AG10803 (cell line): ENCODE measurements at regions not wholly inside any gene's neighbourhood (a gene's known extent, or its start where the extent isn't known, plus 50 kb on each side); places are given as distances from the start of the nearest gene placed in this dataset.

ENCODE experiments used
- DNase-seq: peaks from one replicate; pipeline ENCODE4 v3.0.0; 2010; ENCODE audit warnings: low read depth
- H3K4me3 ChIP-seq: 2 replicates; pipeline ENCODE4 v1.5.1; 2011; ENCODE audit warnings: mild to moderate bottlenecking, low read length, control low read depth
- CTCF ChIP-seq: conservative IDR thresholded peaks from 2 replicates; pipeline ENCODE4 v1.5.1; 2011; ENCODE audit warnings: mild to moderate bottlenecking, low read length, control low read depth, inconsistent platforms

GRCh38 chr9:8140557-8140956, 341.0 kb upstream of the DMAC1 start:
- no peak for DNase-seq
- TF ChIP-seq CTCF, result no peak
- no peak overlapping the region for H3K4me3 ChIP-seq

DNA sequence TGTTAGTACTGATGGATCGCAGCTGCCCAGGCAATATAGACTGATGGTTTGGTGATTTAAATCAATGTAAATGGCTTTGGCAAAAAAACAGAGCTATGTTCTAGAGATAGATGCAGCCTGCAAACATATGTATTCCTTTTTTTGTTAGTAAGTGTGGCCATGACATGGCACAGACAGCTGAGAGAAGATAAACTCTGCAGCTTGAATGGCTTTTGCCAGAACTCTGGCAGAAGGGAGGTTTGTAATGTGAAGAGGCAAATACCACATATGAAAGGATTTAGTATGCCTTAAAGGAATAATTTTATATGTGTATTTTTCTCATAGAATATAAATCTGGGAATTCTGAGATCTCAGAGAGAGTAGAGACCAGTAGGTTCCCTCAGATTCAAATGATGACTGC, 340.2 kb upstream of the DMAC1 start:
- no peak for TF ChIP-seq CTCF
- H3K4me3 ChIP-seq, result no peak overlapping the region
- no peak for DNase-seq

DNA sequence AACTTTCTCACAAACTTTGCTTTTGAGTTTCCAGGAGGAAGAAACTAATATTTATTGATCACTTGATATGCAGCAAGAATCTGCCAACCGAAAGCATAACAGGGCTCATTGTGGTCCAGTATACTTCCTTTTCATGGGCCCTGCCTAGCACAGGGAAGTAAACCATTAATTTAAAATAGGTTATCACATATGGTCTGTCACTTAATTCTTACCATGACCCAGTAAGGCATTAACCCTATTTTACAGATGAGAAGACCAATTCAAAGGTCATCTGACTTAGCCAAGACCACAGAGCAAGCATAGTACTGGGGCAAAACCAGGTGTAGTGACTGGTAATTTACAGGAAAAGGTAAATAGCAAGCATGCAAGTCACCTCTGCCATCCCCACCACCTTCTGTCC, 336.9 kb upstream of the DMAC1 start:
- no peak overlapping the region for H3K4me3 ChIP-seq
- no peak for TF ChIP-seq CTCF
- no peak for DNase-seq

DNA sequence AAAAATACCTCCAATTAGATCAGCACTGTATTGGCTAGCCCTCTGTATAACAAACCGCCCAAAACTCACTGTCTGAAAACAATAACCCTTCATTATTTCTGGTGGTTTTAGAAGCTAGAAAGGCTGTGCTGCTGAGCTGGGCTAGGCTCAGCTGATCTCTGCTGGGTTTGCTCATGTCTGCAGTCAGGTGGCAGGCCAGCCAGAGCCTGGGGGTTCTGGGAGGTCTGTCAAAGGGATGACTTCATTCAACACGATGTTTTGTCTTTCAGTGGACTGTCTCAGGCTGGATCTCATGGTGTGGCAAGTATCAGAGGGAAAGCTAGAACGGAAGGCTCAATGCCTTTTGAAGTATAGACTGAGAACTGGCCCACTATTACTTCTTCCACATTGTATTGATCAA, 335.1 kb upstream of the DMAC1 start:
- no peak for DNase-seq
- TF ChIP-seq CTCF, result no peak
- no peak overlapping the region for H3K4me3 ChIP-seq

GRCh38 chr9:8133606-8134005, 334.0 kb upstream of the DMAC1 start:
- no peak overlapping the region for H3K4me3 ChIP-seq
- TF ChIP-seq CTCF, result no peak
- DNase-seq, result no peak

DNA sequence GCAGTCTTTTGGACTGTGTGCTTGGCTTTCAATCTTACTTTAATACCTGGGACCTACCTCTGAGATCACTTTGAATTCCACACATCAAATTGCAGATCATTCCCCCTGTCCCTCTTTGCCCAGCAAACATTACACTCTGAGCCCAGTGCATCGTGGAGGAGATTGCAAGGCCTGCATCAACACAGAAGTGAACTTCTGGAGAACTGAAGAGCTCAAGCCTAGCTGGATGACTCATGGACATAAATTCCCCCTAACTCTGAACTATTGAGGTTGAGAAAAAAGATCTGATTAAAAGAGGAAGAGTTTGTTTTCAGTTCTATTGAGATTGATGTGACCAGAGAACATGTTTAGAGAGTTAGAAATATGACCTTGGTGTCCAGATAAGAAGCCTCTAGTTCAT, 316.0 kb upstream of the DMAC1 start:
- no peak for DNase-seq
- no peak overlapping the region for H3K4me3 ChIP-seq
- no peak for TF ChIP-seq CTCF

- TF ChIP-seq CTCF, result no peak
- DNase-seq, result no peak
These were observed 315.2 kb upstream of the DMAC1 start for GRCh38 chr9:8114826-8115225.

More at GRCh38 chr9:8114826-8115225, 315.2 kb upstream of the DMAC1 start:
- H3K4me3 ChIP-seq, result no peak overlapping the region
